Common myeloid progenitor, CD34-positive (primary cell): ENCODE measurements at regions not wholly inside any gene's neighbourhood (a gene's known extent, or its start where the extent isn't known, plus 50 kb on each side); places are given as distances from the start of the nearest gene placed in this dataset.

Experiments
- CTCF ChIA-PET: fragments of 350-600 bp; sonication (Branson Sonifier 250); formaldehyde crosslinking; loops from one replicate; lab custom pipeline; 2021; ENCODE audit warnings: antibody characterized with exemption; lab: Charles Lee
- POLR2A ChIA-PET: fragments of 350-600 bp; sonication (Branson Sonifier 250); formaldehyde crosslinking; loops from one replicate; lab custom pipeline; 2021; ENCODE audit warnings: antibody characterized with exemption; lab: Charles Lee
- DNase-seq, 3 donors: peaks; one replicate each; pipeline versions ENCODE4 v3.0.0 to v3.0.0-alpha.2; 2013
- H3K27ac ChIP-seq, 2 experiments: 1 replicate in 1 of 2; 2 replicates in 1 of 2; pipeline ENCODE4 v1.7.0; 2013; ENCODE audit warnings: inconsistent platforms in 2 of 2, low read length in 2 of 2, mild to moderate bottlenecking in 2 of 2, low read depth in 1 of 2, moderate library complexity in 1 of 2; ENCODE audit not compliant: severe bottlenecking in 2 of 2, insufficient read depth in 1 of 2, poor library complexity in 1 of 2
- H3K27me3 ChIP-seq, 5 experiments: replicated peaks in 2 of 5; 1 replicate in 3 of 5; 2 replicates in 2 of 5; pipeline versions ENCODE4 v1.6.1 to v1.7.0; 2013; ENCODE audit warnings: low read length in 4 of 5, mild to moderate bottlenecking in 2 of 5, moderate library complexity in 2 of 5, inconsistent platforms in 1 of 5; ENCODE audit not compliant: insufficient read depth in 5 of 5, control insufficient read depth in 4 of 5
- H3K36me3 ChIP-seq, 4 experiments: 1 replicate in 2 of 4; 2 replicates in 2 of 4; pipeline versions ENCODE4 v1.6.1 to v1.7.0; 2013; ENCODE audit warnings: low read length in 3 of 4, control low read depth in 1 of 4, mild to moderate bottlenecking in 1 of 4; ENCODE audit not compliant: control insufficient read depth in 4 of 4, insufficient read depth in 4 of 4
- H3K4me1 ChIP-seq, 4 experiments: 1 replicate in 3 of 4; 2 replicates in 1 of 4; pipeline versions ENCODE4 v1.6.1 to v1.7.1; 2013; ENCODE audit warnings: low read length in 3 of 4, mild to moderate bottlenecking in 3 of 4, control low read depth in 1 of 4, inconsistent platforms in 1 of 4, moderate library complexity in 1 of 4; ENCODE audit not compliant: control insufficient read depth in 4 of 4, insufficient read depth in 4 of 4; ENCODE audit errors: control extremely low read depth in 1 of 4
- H3K4me3 ChIP-seq, 7 experiments: 1 replicate in 4 of 7; 2 replicates in 3 of 7; pipeline versions ENCODE4 v1.5.1 to v1.7.0; 2013; ENCODE audit warnings: mild to moderate bottlenecking in 7 of 7, low read length in 6 of 7, moderate library complexity in 6 of 7, inconsistent platforms in 2 of 7, low read depth in 2 of 7, control low read depth in 1 of 7; ENCODE audit not compliant: insufficient read depth in 4 of 7, control insufficient read depth in 1 of 7; ENCODE audit errors: extremely low read depth in 1 of 7
- H3K9me3 ChIP-seq, 5 experiments: 1 replicate in 4 of 5; 2 replicates in 1 of 5; pipeline versions ENCODE4 v1.6.1 to v1.7.1; 2013; ENCODE audit warnings: low read length in 4 of 5, mild to moderate bottlenecking in 2 of 5, inconsistent platforms in 1 of 5, low read depth in 1 of 5, moderate library complexity in 1 of 5; ENCODE audit not compliant: control insufficient read depth in 4 of 5, insufficient read depth in 2 of 5; ENCODE audit errors: control extremely low read depth in 1 of 5
- WGBS: methylation state at CpG from one replicate; pipeline ENCODE4 v1.1.5; 2013; ENCODE audit not compliant: insufficient coverage; 5-methylcytosine and 5-hydroxymethylcytosine counted together

GRCh38 chr18:78196280-78196679 is 783.3 kb upstream of the SALL3 start:
- H3K36me3 ChIP-seq, result no peaks in the 10 kb centered on the region
- H3K27ac ChIP-seq, result no peak overlapping the region
- CTCF ChIA-PET, result no interaction called here
- H3K27me3 ChIP-seq, result no peaks in the 10 kb centered on the region
- POLR2A ChIA-PET, result no interaction called here
- 100% methylated on average over 1 of the region's 2 CpGs for WGBS
- no peak overlapping the region for H3K4me3 ChIP-seq
- no peaks in the 10 kb centered on the region for H3K4me1 ChIP-seq
- DNase-seq, result no peak
- no peaks in the 10 kb centered on the region for H3K9me3 ChIP-seq

- no peaks in the 10 kb centered on the region for H3K4me1 ChIP-seq
- no peak overlapping the region for H3K4me3 ChIP-seq
- no peaks in the 10 kb centered on the region for H3K36me3 ChIP-seq
- no peak for DNase-seq
- CTCF ChIA-PET, result no interaction called here
- no peak overlapping the region for H3K27ac ChIP-seq
- H3K9me3 ChIP-seq, result no peaks in the 10 kb centered on the region
- H3K27me3 ChIP-seq, result no peaks in the 10 kb centered on the region
- POLR2A ChIA-PET, result no interaction called here
- WGBS, result 96% methylated on average over 4 of the region's 5 CpGs
These were observed 780.6 kb upstream of the SALL3 start for GRCh38 chr18:78199002-78199401.

GRCh38 chr18:78199611-78200010 is 780.0 kb upstream of the SALL3 start:
- 100% methylated on average over 2 of the region's 4 CpGs for WGBS
- CTCF ChIA-PET, result no interaction called here
- no peak for DNase-seq
- no peaks in the 10 kb centered on the region for H3K4me1 ChIP-seq
- no peak overlapping the region for H3K4me3 ChIP-seq
- H3K27me3 ChIP-seq, result no peaks in the 10 kb centered on the region
- H3K36me3 ChIP-seq, result no peaks in the 10 kb centered on the region
- no peaks in the 10 kb centered on the region for H3K9me3 ChIP-seq
- POLR2A ChIA-PET, result no interaction called here
- no peak overlapping the region for H3K27ac ChIP-seq

GRCh38 chr18:78207942-78208341 is 771.7 kb upstream of the SALL3 start:
- H3K4me3 ChIP-seq, result no peak overlapping the region
- H3K27ac ChIP-seq, result no peak overlapping the region
- no peak for DNase-seq
- H3K36me3 ChIP-seq, result no peaks in the 10 kb centered on the region
- ChIA-PET CTCF (no interaction called here), POLR2A (no interaction called here)
- WGBS, result 93% methylated on average over 8 of the region's 10 CpGs
- H3K4me1 ChIP-seq, result no peaks in the 10 kb centered on the region
- no peaks in the 10 kb centered on the region for H3K27me3 ChIP-seq
- H3K9me3 ChIP-seq, result no peaks in the 10 kb centered on the region

GRCh38 chr18:78208461-78208860 is 771.2 kb upstream of the SALL3 start:
- Histone ChIP-seq H3K4me1 (no peaks in the 10 kb centered on the region), H3K27me3 (no peaks in the 10 kb centered on the region), H3K4me3 (no peak overlapping the region), H3K27ac (no peak overlapping the region), H3K36me3 (no peaks in the 10 kb centered on the region), H3K9me3 (no peaks in the 10 kb centered on the region)
- DNase-seq, result no peak
- 100% methylated on average over 1 of the region's 2 CpGs for WGBS
- POLR2A ChIA-PET, result no interaction called here
- CTCF ChIA-PET, result no interaction called here

GRCh38 chr18:78213361-78213994 is 766.1 kb upstream of the SALL3 start:
- H3K27ac ChIP-seq, result no peak overlapping the region
- peaks cover 0 to under 1% (median 0%) of the 10 kb centered on the region in 5 experiments for H3K9me3 ChIP-seq
- 85% methylated on average over 14 of the region's 15 CpGs for WGBS
- H3K27me3 ChIP-seq, result no peaks in the 10 kb centered on the region
- H3K36me3 ChIP-seq, result no peaks in the 10 kb centered on the region
- no peaks in the 10 kb centered on the region for H3K4me1 ChIP-seq
- CTCF ChIA-PET, result no interaction called here
- DNase-seq, result no peak
- H3K4me3 ChIP-seq, result no peak overlapping the region
- POLR2A ChIA-PET, result no interaction called here

GRCh38 chr18:78221496-78221895 is 758.1 kb upstream of the SALL3 start:
- WGBS, result 22% methylated on average over 10 of the region's 10 CpGs
- DNase-seq, result no peak
- Histone ChIP-seq H3K4me3 (no peak overlapping the region), H3K36me3 (no peaks in the 10 kb centered on the region), H3K27me3 (peaks cover 0 to 2% (median 0%) of the 10 kb centered on the region in 5 experiments), H3K9me3 (peaks cover 0 to 2% (median 0%) of the 10 kb centered on the region in 5 experiments), H3K27ac (no peak overlapping the region), H3K4me1 (no peaks in the 10 kb centered on the region)
- CTCF ChIA-PET, result no interaction called here
- POLR2A ChIA-PET, result no interaction called here
